ENCODE measurements at regions not wholly inside any gene's neighbourhood (a gene's known extent, or its start where the extent isn't known, plus 50 kb on each side); places are given as distances from the start of the nearest gene placed in this dataset.

DNA sequence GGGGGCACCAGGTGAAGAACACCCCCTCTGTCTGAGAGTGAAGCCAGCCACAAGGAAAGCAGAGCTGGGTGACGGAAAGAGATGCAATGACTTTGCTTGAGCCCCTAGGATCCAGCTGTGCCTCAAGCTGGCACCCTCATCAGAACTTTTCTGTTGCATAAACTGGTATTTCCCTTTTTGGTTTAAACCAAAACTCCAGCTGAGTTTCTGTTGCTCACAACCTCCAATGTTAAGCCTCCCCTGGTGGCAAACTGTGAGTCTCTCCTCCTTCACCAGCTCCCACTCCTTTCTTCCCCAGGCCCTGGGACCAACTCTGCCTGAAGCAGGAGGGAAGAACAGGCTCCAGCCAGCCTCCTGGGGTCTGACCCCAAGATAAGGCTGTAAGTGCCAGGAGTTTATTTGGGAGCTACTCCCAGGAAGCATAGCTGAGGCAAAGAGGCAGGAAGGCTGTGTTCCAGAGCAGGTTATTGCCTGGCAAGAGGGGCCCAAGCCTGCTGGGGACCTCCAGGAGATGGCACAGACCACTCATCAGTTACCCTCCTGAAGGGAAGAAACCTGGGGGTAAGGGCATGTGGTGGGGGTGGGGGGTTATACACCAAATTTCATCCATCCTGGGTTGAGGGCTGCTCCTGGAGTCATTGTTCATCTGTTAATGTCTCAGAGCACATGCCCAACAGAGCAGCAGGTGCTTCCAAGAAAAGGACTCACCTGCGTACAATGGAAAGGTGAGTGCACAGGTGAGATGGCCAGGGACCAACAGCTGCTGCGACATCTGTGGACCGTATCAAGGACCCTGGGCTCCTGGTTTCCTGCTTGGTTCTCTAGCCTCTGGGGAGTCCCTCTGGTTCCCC, 73.3 kb upstream of the NANOS1 start:
- no peak for TF ChIP-seq RARB (CRISPR knock-in tag; IDR thresholded peaks at IDR 0.05)
- no peak for TF ChIP-seq REST (IDR thresholded peaks at IDR 0.05)
- no peak for TF ChIP-seq JUN (IDR thresholded peaks at IDR 0.05)
- TF ChIP-seq, protein P1, sequence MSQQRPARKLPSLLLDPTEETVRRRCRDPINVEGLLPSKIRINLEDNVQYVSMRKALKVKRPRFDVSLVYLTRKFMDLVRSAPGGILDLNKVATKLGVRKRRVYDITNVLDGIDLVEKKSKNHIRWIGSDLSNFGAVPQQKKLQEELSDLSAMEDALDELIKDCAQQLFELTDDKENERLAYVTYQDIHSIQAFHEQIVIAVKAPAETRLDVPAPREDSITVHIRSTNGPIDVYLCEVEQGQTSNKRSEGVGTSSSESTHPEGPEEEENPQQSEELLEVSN (IDR thresholded peaks at IDR 0.05; ENCODE audit: borderline replicate concordance, low read depth), result no peak
- TF ChIP-seq, protein P2, sequence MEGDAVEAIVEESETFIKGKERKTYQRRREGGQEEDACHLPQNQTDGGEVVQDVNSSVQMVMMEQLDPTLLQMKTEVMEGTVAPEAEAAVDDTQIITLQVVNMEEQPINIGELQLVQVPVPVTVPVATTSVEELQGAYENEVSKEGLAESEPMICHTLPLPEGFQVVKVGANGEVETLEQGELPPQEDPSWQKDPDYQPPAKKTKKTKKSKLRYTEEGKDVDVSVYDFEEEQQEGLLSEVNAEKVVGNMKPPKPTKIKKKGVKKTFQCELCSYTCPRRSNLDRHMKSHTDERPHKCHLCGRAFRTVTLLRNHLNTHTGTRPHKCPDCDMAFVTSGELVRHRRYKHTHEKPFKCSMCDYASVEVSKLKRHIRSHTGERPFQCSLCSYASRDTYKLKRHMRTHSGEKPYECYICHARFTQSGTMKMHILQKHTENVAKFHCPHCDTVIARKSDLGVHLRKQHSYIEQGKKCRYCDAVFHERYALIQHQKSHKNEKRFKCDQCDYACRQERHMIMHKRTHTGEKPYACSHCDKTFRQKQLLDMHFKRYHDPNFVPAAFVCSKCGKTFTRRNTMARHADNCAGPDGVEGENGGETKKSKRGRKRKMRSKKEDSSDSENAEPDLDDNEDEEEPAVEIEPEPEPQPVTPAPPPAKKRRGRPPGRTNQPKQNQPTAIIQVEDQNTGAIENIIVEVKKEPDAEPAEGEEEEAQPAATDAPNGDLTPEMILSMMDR (IDR thresholded peaks at IDR 0.05), result no peak
- no peak for TF ChIP-seq EHMT2 (IDR thresholded peaks at IDR 0.05; ENCODE audit: low read depth)
- no peak for TF ChIP-seq TP53 (CRISPR knock-in tag; IDR thresholded peaks at IDR 0.05)
- no peak for TF ChIP-seq FOSB (CRISPR knock-in tag; IDR thresholded peaks at IDR 0.05)
- TF ChIP-seq RCOR1 (IDR thresholded peaks at IDR 0.05; ENCODE audit: low read depth, low read length), result no peak
- TF ChIP-seq, protein P3, sequence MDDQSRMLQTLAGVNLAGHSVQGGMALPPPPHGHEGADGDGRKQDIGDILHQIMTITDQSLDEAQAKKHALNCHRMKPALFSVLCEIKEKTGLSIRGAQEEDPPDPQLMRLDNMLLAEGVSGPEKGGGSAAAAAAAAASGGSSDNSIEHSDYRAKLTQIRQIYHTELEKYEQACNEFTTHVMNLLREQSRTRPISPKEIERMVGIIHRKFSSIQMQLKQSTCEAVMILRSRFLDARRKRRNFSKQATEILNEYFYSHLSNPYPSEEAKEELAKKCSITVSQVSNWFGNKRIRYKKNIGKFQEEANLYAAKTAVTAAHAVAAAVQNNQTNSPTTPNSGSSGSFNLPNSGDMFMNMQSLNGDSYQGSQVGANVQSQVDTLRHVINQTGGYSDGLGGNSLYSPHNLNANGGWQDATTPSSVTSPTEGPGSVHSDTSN (IDR thresholded peaks at IDR 0.05), result no peak
- peaks cover 31% of the 10 kb centered on the region for H3K4me1 ChIP-seq
- no peak for ATAC-seq
- H3K4me2 ChIP-seq, result no peak overlapping the region
- no peaks in the 10 kb centered on the region for H3K9me3 ChIP-seq
- H3K4me3 ChIP-seq, result no peak overlapping the region
- DNase-seq (ENCODE audit: low read depth in 1 of 2, low spot score in 1 of 2), result no peak
- H3K27ac ChIP-seq, result peak overlapping the region in 1 of 2 experiments; percentile 63; a peak in 4 of 6 replicates
- WGBS (ENCODE audit: missing lambda C conversion rate), result 93% methylated on average over 4 of the region's 4 CpGs
- no peak for FAIRE-seq
- POLR2A ChIA-PET, result no interaction called here
- CTCF ChIA-PET, result no interaction called here

GRCh38 chr10:118956802-118957442, 72.6 kb upstream of the NANOS1 start:
- DNase-seq (ENCODE audit: low read depth in 1 of 2, low spot score in 1 of 2), result no peak
- TF ChIP-seq ESRRA (IDR thresholded peaks at IDR 0.05; ENCODE audit: borderline replicate concordance, low read length), result no peak
- no peak for TF ChIP-seq CBX2 (IDR thresholded peaks at IDR 0.05; ENCODE audit: borderline replicate concordance, low read depth)
- TF ChIP-seq ZC3H11A (IDR thresholded peaks at IDR 0.05), result no peak
- no peak for TF ChIP-seq NR3C1 (IDR thresholded peaks at IDR 0.05)
- TF ChIP-seq, protein P4, sequence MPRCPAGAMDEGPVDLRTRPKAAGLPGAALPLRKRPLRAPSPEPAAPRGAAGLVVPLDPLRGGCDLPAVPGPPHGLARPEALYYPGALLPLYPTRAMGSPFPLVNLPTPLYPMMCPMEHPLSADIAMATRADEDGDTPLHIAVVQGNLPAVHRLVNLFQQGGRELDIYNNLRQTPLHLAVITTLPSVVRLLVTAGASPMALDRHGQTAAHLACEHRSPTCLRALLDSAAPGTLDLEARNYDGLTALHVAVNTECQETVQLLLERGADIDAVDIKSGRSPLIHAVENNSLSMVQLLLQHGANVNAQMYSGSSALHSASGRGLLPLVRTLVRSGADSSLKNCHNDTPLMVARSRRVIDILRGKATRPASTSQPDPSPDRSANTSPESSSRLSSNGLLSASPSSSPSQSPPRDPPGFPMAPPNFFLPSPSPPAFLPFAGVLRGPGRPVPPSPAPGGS (IDR thresholded peaks at IDR 0.05), result no peak
- TF ChIP-seq, protein P1 (IDR thresholded peaks at IDR 0.05; ENCODE audit: borderline replicate concordance, low read depth), result no peak
- no peak for TF ChIP-seq HOXA7 (CRISPR knock-in tag; IDR thresholded peaks at IDR 0.05)
- TF ChIP-seq, protein P5, sequence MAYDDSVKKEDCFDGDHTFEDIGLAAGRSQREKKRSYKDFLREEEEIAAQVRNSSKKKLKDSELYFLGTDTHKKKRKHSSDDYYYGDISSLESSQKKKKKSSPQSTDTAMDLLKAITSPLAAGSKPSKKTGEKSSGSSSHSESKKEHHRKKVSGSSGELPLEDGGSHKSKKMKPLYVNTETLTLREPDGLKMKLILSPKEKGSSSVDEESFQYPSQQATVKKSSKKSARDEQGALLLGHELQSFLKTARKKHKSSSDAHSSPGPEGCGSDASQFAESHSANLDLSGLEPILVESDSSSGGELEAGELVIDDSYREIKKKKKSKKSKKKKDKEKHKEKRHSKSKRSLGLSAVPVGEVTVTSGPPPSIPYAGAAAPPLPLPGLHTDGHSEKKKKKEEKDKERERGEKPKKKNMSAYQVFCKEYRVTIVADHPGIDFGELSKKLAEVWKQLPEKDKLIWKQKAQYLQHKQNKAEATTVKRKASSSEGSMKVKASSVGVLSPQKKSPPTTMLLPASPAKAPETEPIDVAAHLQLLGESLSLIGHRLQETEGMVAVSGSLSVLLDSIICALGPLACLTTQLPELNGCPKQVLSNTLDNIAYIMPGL (CRISPR knock-in tag; IDR thresholded peaks at IDR 0.05; ENCODE audit: borderline replicate concordance), result no peak
- no peak for TF ChIP-seq RCOR1 (IDR thresholded peaks at IDR 0.05; ENCODE audit: low read depth, low read length)
- TF ChIP-seq HOXB5 (CRISPR knock-in tag; IDR thresholded peaks at IDR 0.05), result no peak
- H3K27ac ChIP-seq, result peak overlapping the region; percentile 1 to 63; a peak in 3 of 6 replicates
- FAIRE-seq, result no peak
- ChIA-PET CTCF (no interaction called here), POLR2A (no interaction called here)
- H3K4me1 ChIP-seq, result peaks cover 34% of the 10 kb centered on the region
- WGBS (ENCODE audit: missing lambda C conversion rate), result 78% methylated on average over 4 of the region's 5 CpGs
- H3K4me3 ChIP-seq, result no peak overlapping the region
- no peaks in the 10 kb centered on the region for H3K9me3 ChIP-seq
- no peak for ATAC-seq
- H3K4me2 ChIP-seq, result no peak overlapping the region
